OCI-LY7 (cell line): ENCODE measurements at regions not wholly inside any gene's neighbourhood (a gene's known extent, or its start where the extent isn't known, plus 50 kb on each side); places are given as distances from the start of the nearest gene placed in this dataset.

ENCODE experiments used
- BruUV-seq: library from RNA; stranded (reverse); fragments of 400-500 nt; replicated peaks from 2 replicates; lab custom pipeline; 2021; lab: Mats Ljungman, UMichigan
- CTCF ChIA-PET: fragments of 300-600 bp; sonication (Branson Sonifier 250); formaldehyde crosslinking; loops from one replicate; lab custom pipeline; 2022; ENCODE audit warnings: antibody characterized with exemption; ENCODE audit not compliant: unreplicated experiment; lab: Charles Lee
- POLR2A ChIA-PET: fragments of 300-600 bp; sonication (Branson Sonifier 250); formaldehyde crosslinking; loops from one replicate; lab custom pipeline; 2022; ENCODE audit warnings: antibody characterized with exemption; lab: Charles Lee
- DNase-seq: peaks from one replicate; pipeline ENCODE4 v3.0.0-alpha.2; 2015; ENCODE audit warnings: low spot score
- H2AFZ ChIP-seq: fragments of 200-600 bp; sonication (generic), shearing (Covaris generic); 2 replicates; pipeline ENCODE4 v1.6.1; 2014; ENCODE audit warnings: mild to moderate bottlenecking, antibody characterized with exemption, low read length, moderate library complexity
- H3K27ac ChIP-seq: fragments of 200-600 bp; sonication (generic); 2 replicates; pipeline ENCODE4 v1.5.1; 2014; ENCODE audit warnings: mixed run types, low read depth, mild to moderate bottlenecking, moderate library complexity, low read length, inconsistent platforms; ENCODE audit not compliant: poor library complexity, severe bottlenecking
- H3K36me3 ChIP-seq: fragments of 200-600 bp; sonication (generic); 2 replicates; pipeline ENCODE4 v1.6.1; 2014; ENCODE audit warnings: mild to moderate bottlenecking, antibody characterized with exemption, low read length, moderate library complexity, mixed read lengths; ENCODE audit not compliant: insufficient read depth
- H3K4me1 ChIP-seq: fragments of 200-600 bp; sonication (generic); 2 replicates; pipeline ENCODE4 v1.5.1; 2014; ENCODE audit warnings: mild to moderate bottlenecking, low read length; ENCODE audit not compliant: insufficient read depth, poor library complexity, severe bottlenecking
- H3K4me2 ChIP-seq: fragments of 200-600 bp; sonication (generic); 2 replicates; pipeline ENCODE4 v1.6.1; 2014; ENCODE audit warnings: mild to moderate bottlenecking, low read length
- H3K4me3 ChIP-seq: fragments of 200-600 bp; sonication (generic); 2 replicates; pipeline ENCODE4 v1.5.1; 2014; ENCODE audit warnings: mild to moderate bottlenecking, low read depth, low read length; ENCODE audit not compliant: poor library complexity, severe bottlenecking
- H3K79me2 ChIP-seq: fragments of 200-600 bp; sonication (generic); 2 replicates; pipeline ENCODE4 v1.6.1; 2016; ENCODE audit warnings: low read depth, mild to moderate bottlenecking, low read length, moderate library complexity, mixed read lengths; ENCODE audit not compliant: insufficient read depth
- H3K9me2 ChIP-seq: fragments of 200-600 bp; sonication (generic); 2 replicates; pipeline ENCODE4 v1.6.1; 2016; ENCODE audit warnings: mild to moderate bottlenecking, low read length, mixed read lengths; ENCODE audit not compliant: insufficient read depth
- H3K9me3 ChIP-seq: fragments of 200-600 bp; sonication (generic); 2 replicates; pipeline ENCODE4 v1.6.1; 2014; ENCODE audit warnings: mild to moderate bottlenecking, mixed run types, low read length, mixed read lengths
- H4K20me1 ChIP-seq: fragments of 200-600 bp; sonication (generic); 2 replicates; pipeline ENCODE4 v1.6.1; 2014; ENCODE audit warnings: mild to moderate bottlenecking, antibody characterized with exemption, low read length, moderate library complexity, mixed read lengths; ENCODE audit not compliant: insufficient read depth
- EZH2phosphoT487 ChIP-seq: fragments of 200-600 bp; sonication (generic); IDR thresholded peaks from 2 replicates; pipeline ENCODE4 v1.6.1; 2018; ENCODE audit warnings: low read depth, borderline replicate concordance, mild to moderate bottlenecking, mixed run types, antibody characterized with exemption, low read length, moderate library complexity, mixed read lengths
- intact Hi-C: fragments of 100-400 bp; cut with micrococcal nuclease; formaldehyde crosslinking; loops from one replicate; pipeline ENCODE4 v1.10.0; 2022; ENCODE audit not compliant: unreplicated experiment
- TF ChIP-seq, protein P1 (sequence below): fragments of 200-600 bp; sonication (generic); conservative IDR thresholded peaks from 2 replicates; pipeline ENCODE4 v1.5.1; 2014; ENCODE audit warnings: mild to moderate bottlenecking, antibody characterized with exemption, low read length, moderate library complexity, mixed read lengths

DNA sequence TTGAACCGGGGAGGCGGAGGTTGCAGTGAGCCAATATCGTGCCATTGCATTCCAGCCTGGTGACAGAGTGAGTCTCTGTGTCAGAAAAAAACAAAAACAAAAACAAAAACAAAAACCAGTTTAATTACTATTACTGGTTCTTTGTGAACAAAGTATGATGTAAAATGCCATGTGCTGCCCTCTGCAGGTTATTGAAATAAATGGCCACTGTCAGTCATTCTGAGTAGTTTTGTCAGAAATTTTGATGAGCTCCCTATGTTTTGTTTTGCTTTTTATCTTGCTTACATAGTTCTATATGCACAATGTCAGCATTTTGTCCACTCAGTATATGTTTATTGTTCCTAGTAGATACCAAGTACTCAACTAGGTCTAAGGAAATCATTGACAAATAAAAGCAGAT, 423.6 kb upstream of the CHST9 start:
- no peaks in the 10 kb centered on the region for H3K4me1 ChIP-seq
- TF ChIP-seq, protein P1, sequence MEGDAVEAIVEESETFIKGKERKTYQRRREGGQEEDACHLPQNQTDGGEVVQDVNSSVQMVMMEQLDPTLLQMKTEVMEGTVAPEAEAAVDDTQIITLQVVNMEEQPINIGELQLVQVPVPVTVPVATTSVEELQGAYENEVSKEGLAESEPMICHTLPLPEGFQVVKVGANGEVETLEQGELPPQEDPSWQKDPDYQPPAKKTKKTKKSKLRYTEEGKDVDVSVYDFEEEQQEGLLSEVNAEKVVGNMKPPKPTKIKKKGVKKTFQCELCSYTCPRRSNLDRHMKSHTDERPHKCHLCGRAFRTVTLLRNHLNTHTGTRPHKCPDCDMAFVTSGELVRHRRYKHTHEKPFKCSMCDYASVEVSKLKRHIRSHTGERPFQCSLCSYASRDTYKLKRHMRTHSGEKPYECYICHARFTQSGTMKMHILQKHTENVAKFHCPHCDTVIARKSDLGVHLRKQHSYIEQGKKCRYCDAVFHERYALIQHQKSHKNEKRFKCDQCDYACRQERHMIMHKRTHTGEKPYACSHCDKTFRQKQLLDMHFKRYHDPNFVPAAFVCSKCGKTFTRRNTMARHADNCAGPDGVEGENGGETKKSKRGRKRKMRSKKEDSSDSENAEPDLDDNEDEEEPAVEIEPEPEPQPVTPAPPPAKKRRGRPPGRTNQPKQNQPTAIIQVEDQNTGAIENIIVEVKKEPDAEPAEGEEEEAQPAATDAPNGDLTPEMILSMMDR = peak; percentile 79
- no peak for TF ChIP-seq EZH2phosphoT487
- H3K4me2 ChIP-seq = no peak overlapping the region
- intact Hi-C loops = loop anchor here (10.0 kb wide), 3 partner anchors 146 to 804 kb away; no protein-coding TSS in a partner anchor
- no peaks in the 10 kb centered on the region for H3K9me3 ChIP-seq
- no peak overlapping the region for H2AFZ ChIP-seq
- H3K27ac ChIP-seq = no peak overlapping the region
- peak; percentile 6 for DNase-seq
- ChIA-PET CTCF (no interaction called here), POLR2A (no interaction called here)
- H3K9me2 ChIP-seq = no peaks in the 10 kb centered on the region
- no peaks in the 10 kb centered on the region for H3K36me3 ChIP-seq
- BruUV-seq = no TSS peak
- H3K79me2 ChIP-seq = no peaks in the 10 kb centered on the region
- H4K20me1 ChIP-seq = no peaks in the 10 kb centered on the region
- H3K4me3 ChIP-seq = no peak overlapping the region

DNA sequence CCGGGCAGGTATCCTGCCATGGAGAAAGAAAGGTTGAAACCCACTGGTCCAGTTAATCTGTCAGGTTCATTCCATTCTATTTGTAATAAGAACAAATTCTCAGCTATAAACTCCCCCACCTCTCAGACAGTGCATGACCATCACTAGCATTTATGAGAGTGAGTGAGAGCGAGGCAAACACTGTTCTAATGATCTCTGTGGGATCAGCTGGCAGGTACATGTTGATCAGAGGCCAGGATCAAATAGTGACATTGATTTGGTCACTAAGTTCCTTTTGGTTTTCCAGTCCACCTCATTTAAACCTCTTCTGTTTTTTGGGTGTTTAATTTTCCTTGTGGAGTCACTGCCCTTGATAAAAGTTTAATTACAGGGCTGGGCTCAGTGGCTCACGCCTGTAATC, 423.1 kb upstream of the CHST9 start:
- no peaks in the 10 kb centered on the region for H3K79me2 ChIP-seq
- no peaks in the 10 kb centered on the region for H3K36me3 ChIP-seq
- no peaks in the 10 kb centered on the region for H3K9me2 ChIP-seq
- H4K20me1 ChIP-seq = no peaks in the 10 kb centered on the region
- H3K4me2 ChIP-seq = no peak overlapping the region
- no peak overlapping the region for H3K27ac ChIP-seq
- BruUV-seq = no TSS peak
- TF ChIP-seq, protein P1 = no peak
- no peak for TF ChIP-seq EZH2phosphoT487
- no peaks in the 10 kb centered on the region for H3K4me1 ChIP-seq
- no peak overlapping the region for H2AFZ ChIP-seq
- no peak for DNase-seq
- H3K4me3 ChIP-seq = no peak overlapping the region
- intact Hi-C loops = loop anchor here (10.0 kb wide), 3 partner anchors 147 to 803 kb away; no protein-coding TSS in a partner anchor
- CTCF ChIA-PET = interaction anchor here (0.7 kb wide), 1 partner anchor 9 kb away, joined by 3 read pairs; no protein-coding TSS in a partner anchor
- POLR2A ChIA-PET = no interaction called here
- H3K9me3 ChIP-seq = no peaks in the 10 kb centered on the region

DNA sequence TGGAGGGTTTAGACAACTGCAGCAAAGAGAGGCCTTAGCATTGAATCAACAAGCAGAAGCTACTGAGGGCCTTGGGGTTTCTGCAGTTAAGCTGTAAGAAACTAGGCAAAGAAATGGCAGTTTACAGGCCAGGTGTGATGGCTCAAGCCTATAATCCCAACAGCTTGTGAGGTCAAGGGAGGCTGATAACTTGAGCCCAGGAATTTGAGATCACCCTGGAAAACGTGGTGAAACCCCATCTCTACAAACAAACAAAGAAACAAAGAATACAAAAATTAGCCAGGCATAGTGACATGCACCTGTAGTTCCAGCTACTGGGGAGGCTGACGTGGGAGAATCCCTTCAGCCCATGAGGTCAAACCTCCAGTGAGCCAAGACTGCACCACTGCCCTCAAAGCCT, 421.6 kb upstream of the CHST9 start:
- Histone ChIP-seq H3K4me3 (no peak overlapping the region), H3K9me3 (no peaks in the 10 kb centered on the region), H4K20me1 (no peaks in the 10 kb centered on the region), H3K36me3 (no peaks in the 10 kb centered on the region), H3K27ac (no peak overlapping the region), H3K4me2 (no peak overlapping the region), H3K9me2 (no peaks in the 10 kb centered on the region), H2AFZ (no peak overlapping the region), H3K4me1 (no peaks in the 10 kb centered on the region), H3K79me2 (no peaks in the 10 kb centered on the region)
- TF ChIP-seq, protein P1 = no peak
- no TSS peak for BruUV-seq
- ChIA-PET POLR2A (no interaction called here), CTCF (no interaction called here)
- DNase-seq = no peak
- intact Hi-C loops = loop anchor here (10.0 kb wide), 3 partner anchors 148 to 802 kb away; no protein-coding TSS in a partner anchor
